ENCODE measurements at regions not wholly inside any gene's neighbourhood (a gene's known extent, or its start where the extent isn't known, plus 50 kb on each side); places are given as distances from the start of the nearest gene placed in this dataset.

DNA sequence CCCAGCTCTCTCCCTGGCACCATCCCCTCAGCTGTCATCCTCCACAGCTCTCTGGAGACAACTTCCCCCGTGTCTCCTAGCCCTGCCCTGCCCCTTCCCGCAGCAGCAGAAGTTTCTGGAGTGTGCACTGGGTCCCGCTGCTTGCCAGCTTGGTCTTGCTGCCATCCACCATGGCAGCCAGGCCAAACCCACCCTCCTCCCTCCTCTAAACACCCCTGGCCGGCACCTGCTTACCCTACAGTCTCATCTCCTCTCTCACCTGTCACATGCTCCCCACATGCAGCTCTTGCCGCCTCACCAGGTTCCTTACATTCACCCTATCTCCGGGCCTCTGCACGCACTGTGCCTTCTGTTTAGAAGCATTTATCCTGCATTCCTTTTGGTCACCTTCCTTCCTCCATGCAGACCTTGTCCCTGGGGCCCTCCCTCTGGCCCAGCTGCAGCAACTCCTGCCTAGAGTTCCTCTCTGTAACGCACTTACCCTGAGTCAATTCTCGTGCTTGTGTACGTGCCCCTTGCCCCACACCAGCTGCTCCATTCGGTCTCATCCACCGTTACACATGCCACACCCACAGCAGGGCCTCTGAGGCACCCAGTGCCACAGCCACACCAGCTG is 93.9 kb upstream of the RET start:
- H3K4me1 ChIP-seq (ENCODE audit: insufficient read depth, low read length), result 0 out of 2 replicates have a peak, but pooled peaks cover 3% of the 10 kb centered on the region
- H3K27me3 ChIP-seq (ENCODE audit: insufficient read depth, low read length, poor library complexity), result no peaks in the 10 kb centered on the region
- H3K79me2 ChIP-seq (ENCODE audit: insufficient read depth, low read length), result no peaks in the 10 kb centered on the region
- no peak overlapping the region for H3K4me3 ChIP-seq (ENCODE audit: low read depth in 1 of 2, low read length in 2 of 2)
- no peak overlapping the region for H3K27ac ChIP-seq (ENCODE audit: low read length)
- H4K20me1 ChIP-seq (ENCODE audit: insufficient read depth, low read length), result no peaks in the 10 kb centered on the region; the same call in 1 of the 2 replicates
- H3K36me3 ChIP-seq (ENCODE audit: insufficient read depth, low read length), result no peaks in the 10 kb centered on the region
- no peak overlapping the region for H3K4me2 ChIP-seq (ENCODE audit: insufficient read depth, low read length)
- H3K9me3 ChIP-seq (ENCODE audit: insufficient read depth, low read length, severe bottlenecking), result no peaks in the 10 kb centered on the region
- no peak overlapping the region for H2AFZ ChIP-seq (ENCODE audit: low read depth, low read length)
- ATAC-seq (ENCODE audit: insufficient read depth, low read depth) (no peak), DNase-seq (no peak)
- H3K9ac ChIP-seq (ENCODE audit: low read depth, low read length), result no peak overlapping the region
- TF ChIP-seq, protein P1, sequence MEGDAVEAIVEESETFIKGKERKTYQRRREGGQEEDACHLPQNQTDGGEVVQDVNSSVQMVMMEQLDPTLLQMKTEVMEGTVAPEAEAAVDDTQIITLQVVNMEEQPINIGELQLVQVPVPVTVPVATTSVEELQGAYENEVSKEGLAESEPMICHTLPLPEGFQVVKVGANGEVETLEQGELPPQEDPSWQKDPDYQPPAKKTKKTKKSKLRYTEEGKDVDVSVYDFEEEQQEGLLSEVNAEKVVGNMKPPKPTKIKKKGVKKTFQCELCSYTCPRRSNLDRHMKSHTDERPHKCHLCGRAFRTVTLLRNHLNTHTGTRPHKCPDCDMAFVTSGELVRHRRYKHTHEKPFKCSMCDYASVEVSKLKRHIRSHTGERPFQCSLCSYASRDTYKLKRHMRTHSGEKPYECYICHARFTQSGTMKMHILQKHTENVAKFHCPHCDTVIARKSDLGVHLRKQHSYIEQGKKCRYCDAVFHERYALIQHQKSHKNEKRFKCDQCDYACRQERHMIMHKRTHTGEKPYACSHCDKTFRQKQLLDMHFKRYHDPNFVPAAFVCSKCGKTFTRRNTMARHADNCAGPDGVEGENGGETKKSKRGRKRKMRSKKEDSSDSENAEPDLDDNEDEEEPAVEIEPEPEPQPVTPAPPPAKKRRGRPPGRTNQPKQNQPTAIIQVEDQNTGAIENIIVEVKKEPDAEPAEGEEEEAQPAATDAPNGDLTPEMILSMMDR (IDR thresholded peaks at IDR 0.05; ENCODE audit: borderline replicate concordance, extremely low read depth, low read length, poor library complexity, severe bottlenecking), result no peak
- TF ChIP-seq EZH2 (IDR thresholded peaks at IDR 0.05; ENCODE audit: borderline replicate concordance, low read depth, low read length, severe bottlenecking), result no peak

DNA sequence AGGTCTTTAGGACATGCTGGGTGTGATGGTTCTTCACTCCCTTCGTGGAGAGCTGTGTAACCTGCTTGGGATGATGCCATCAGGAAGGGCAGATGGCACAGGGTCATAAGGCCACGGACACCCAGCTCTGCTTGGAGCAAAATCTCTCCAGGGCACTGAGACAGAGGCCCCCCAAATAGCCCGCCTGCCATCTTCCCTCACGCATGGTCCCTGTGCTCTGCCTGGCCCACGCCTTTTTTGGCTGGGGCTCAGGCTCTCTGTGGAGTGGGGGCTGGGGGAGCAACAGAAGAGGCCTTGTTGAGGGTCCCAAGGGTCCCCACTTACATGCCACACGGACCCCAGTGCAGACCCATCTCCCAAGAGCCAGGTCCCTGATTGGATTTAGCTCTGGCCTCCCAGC is 93.3 kb upstream of the RET start:
- Histone ChIP-seq H3K27me3 (ENCODE audit: insufficient read depth, low read length, poor library complexity) (no peaks in the 10 kb centered on the region), H2AFZ (ENCODE audit: low read depth, low read length) (no peak overlapping the region), H3K27ac (ENCODE audit: low read length) (no peak overlapping the region), H3K4me3 (ENCODE audit: low read depth in 1 of 2, low read length in 2 of 2) (no peak overlapping the region), H3K4me2 (ENCODE audit: insufficient read depth, low read length) (no peak overlapping the region), H3K4me1 (ENCODE audit: insufficient read depth, low read length) (0 out of 2 replicates have a peak, but pooled peaks cover 3% of the 10 kb centered on the region), H3K9ac (ENCODE audit: low read depth, low read length) (no peak overlapping the region), H3K9me3 (ENCODE audit: insufficient read depth, low read length, severe bottlenecking) (no peaks in the 10 kb centered on the region), H3K79me2 (ENCODE audit: insufficient read depth, low read length) (no peaks in the 10 kb centered on the region), H3K36me3 (ENCODE audit: insufficient read depth, low read length) (no peaks in the 10 kb centered on the region), H4K20me1 (ENCODE audit: insufficient read depth, low read length) (no peaks in the 10 kb centered on the region; the same call in 1 of the 2 replicates)
- no peak for TF ChIP-seq EZH2 (IDR thresholded peaks at IDR 0.05; ENCODE audit: borderline replicate concordance, low read depth, low read length, severe bottlenecking)
- TF ChIP-seq, protein P1 (IDR thresholded peaks at IDR 0.05; ENCODE audit: borderline replicate concordance, extremely low read depth, low read length, poor library complexity, severe bottlenecking), result no peak
- ATAC-seq (ENCODE audit: insufficient read depth, low read depth) (no peak), DNase-seq (no peak)

DNA sequence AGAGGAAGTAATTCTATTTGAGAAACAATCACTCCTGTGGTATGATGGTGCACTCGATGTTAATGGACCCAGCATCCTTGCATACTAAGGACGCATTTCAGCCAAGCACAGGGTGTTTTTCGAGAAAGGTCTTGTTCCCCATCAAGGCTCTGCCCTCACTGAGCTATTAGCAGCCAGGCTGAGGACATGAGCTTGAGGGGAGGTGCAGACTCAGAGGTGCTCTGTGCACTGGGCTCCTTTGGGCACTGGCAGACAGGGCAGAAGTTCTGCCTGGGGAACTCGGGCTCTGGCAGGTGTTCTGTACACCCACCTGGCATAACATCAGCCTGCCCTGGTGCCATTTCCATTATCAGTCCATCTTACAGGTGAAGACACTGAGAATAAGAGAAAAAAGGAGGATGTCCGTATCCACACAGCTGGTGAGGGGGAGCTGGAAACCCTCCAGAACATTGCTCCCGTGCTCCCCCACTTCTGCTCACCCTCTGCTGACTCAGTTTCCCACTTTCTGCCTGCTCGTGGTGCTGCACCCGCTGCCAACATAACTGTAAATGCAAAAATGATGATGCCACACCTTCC is 92.7 kb upstream of the RET start:
- Histone ChIP-seq H3K9ac (ENCODE audit: low read depth, low read length) (no peak overlapping the region), H3K4me1 (ENCODE audit: insufficient read depth, low read length) (0 out of 2 replicates have a peak, but pooled peaks cover 3% of the 10 kb centered on the region), H3K27ac (ENCODE audit: low read length) (no peak overlapping the region), H3K79me2 (ENCODE audit: insufficient read depth, low read length) (no peaks in the 10 kb centered on the region), H2AFZ (ENCODE audit: low read depth, low read length) (no peak overlapping the region), H3K27me3 (ENCODE audit: insufficient read depth, low read length, poor library complexity) (no peaks in the 10 kb centered on the region), H3K4me2 (ENCODE audit: insufficient read depth, low read length) (no peak overlapping the region), H3K36me3 (ENCODE audit: insufficient read depth, low read length) (no peaks in the 10 kb centered on the region), H4K20me1 (ENCODE audit: insufficient read depth, low read length) (no peaks in the 10 kb centered on the region; the same call in 1 of the 2 replicates), H3K4me3 (ENCODE audit: low read depth in 1 of 2, low read length in 2 of 2) (no peak overlapping the region), H3K9me3 (ENCODE audit: insufficient read depth, low read length, severe bottlenecking) (no peaks in the 10 kb centered on the region)
- TF ChIP-seq EZH2 (IDR thresholded peaks at IDR 0.05; ENCODE audit: borderline replicate concordance, low read depth, low read length, severe bottlenecking), result no peak
- TF ChIP-seq, protein P1 (IDR thresholded peaks at IDR 0.05; ENCODE audit: borderline replicate concordance, extremely low read depth, low read length, poor library complexity, severe bottlenecking), result no peak
- no peak for DNase-seq
- no peak for ATAC-seq (ENCODE audit: insufficient read depth, low read depth)

All from DND-41 (cell line).